Bronchial epithelial cell (primary cell): ENCODE measurements at regions not wholly inside any gene's neighbourhood (a gene's known extent, or its start where the extent isn't known, plus 50 kb on each side); places are given as distances from the start of the nearest gene placed in this dataset.

Experiments
- DNase-seq: peaks from one replicate; pipeline ENCODE4 v3.0.0-alpha.2; 2010; ENCODE audit warnings: low read depth
- FAIRE-seq: peaks from 2 replicates; lab custom pipeline; 2011; peaks lifted over from hg19 to GRCh38; lab: Jason Lieb, UNC
- H3K27me3 ChIP-seq: 2 replicates; pipeline ENCODE4 v1.5.1; 2011; ENCODE audit warnings: low read length; ENCODE audit not compliant: control insufficient read depth, insufficient read depth
- H3K36me3 ChIP-seq: 2 replicates; pipeline ENCODE4 v1.5.1; 2011; ENCODE audit warnings: low read length; ENCODE audit not compliant: control insufficient read depth, insufficient read depth
- H3K4me3 ChIP-seq: 2 replicates; pipeline ENCODE4 v1.5.1; 2011; ENCODE audit warnings: mild to moderate bottlenecking, low read depth, low read length, control low read depth
- TF ChIP-seq, protein P1 (sequence below): IDR thresholded peaks from 2 replicates; pipeline ENCODE4 v1.5.1; 2011; ENCODE audit warnings: mild to moderate bottlenecking, moderate library complexity, low read length, control low read depth, inconsistent platforms; ENCODE audit not compliant: insufficient read depth, severe bottlenecking

DNA sequence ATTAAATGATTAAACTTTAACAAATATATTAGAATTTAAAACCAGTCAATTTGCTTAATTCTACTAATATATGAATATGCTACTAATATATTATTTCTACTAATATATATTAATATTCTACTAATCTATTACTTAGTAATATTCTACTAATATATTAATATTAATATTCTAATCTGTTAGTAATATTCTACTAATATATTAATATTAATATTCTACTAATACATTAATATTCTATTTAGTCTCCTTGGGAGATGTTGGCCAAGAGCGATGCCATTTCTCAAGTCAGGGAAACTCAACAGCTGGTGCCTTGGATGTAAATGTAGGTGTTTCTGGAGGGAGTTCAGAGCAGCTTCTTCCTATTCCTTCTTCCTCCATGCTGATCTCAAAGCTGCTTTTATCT lies 259.2 kb upstream of the TMTC4 start:
- Histone ChIP-seq H3K27me3 (no peaks in the 10 kb centered on the region), H3K36me3 (no peaks in the 10 kb centered on the region), H3K4me3 (no peak overlapping the region)
- TF ChIP-seq, protein P1, sequence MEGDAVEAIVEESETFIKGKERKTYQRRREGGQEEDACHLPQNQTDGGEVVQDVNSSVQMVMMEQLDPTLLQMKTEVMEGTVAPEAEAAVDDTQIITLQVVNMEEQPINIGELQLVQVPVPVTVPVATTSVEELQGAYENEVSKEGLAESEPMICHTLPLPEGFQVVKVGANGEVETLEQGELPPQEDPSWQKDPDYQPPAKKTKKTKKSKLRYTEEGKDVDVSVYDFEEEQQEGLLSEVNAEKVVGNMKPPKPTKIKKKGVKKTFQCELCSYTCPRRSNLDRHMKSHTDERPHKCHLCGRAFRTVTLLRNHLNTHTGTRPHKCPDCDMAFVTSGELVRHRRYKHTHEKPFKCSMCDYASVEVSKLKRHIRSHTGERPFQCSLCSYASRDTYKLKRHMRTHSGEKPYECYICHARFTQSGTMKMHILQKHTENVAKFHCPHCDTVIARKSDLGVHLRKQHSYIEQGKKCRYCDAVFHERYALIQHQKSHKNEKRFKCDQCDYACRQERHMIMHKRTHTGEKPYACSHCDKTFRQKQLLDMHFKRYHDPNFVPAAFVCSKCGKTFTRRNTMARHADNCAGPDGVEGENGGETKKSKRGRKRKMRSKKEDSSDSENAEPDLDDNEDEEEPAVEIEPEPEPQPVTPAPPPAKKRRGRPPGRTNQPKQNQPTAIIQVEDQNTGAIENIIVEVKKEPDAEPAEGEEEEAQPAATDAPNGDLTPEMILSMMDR = no peak
- DNase-seq (no peak), FAIRE-seq (no peak)

DNA sequence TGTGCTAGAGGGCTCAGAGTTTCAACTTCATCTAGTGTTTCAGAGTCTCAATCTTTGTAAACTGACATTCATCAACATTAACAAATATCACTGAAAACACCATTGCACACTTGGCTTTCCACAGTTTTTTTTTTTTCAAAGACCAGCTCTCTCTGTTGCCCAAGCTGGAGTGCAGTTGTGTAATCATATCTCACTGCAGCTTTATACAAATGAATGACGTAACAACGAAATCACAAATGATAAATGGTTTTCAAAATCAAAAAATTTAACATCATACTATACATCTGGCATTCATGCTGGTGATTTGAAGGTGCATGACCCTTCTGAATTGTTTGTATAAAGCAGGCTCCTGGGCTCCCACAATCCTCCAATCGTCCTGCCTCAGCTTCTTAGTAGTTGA lies 248.0 kb upstream of the TMTC4 start:
- Histone ChIP-seq H3K27me3 (no peaks in the 10 kb centered on the region), H3K4me3 (no peak overlapping the region), H3K36me3 (no peaks in the 10 kb centered on the region)
- TF ChIP-seq, protein P1 = no peak
- DNase-seq = no peak
- FAIRE-seq = no peak

DNA sequence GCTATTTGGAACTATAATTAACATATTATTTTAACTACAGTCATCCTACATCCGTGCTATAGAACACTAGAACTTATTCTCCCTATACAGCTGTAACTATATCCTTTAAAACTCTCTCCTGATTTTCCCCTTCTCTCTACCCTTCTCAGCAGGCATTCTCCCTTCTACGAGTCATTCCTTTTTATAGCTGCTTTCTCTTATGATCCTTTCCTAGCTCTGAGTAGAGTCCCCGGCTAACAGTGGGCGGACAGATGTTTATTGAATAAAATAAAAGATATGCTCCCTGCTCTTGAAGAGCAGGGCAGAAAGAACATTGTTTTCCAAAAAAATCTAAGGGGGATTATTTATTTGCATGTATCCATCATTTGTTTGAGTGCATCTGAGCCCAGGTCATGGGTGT lies 246.5 kb upstream of the TMTC4 start:
- Histone ChIP-seq H3K27me3 (no peaks in the 10 kb centered on the region), H3K4me3 (no peak overlapping the region), H3K36me3 (no peaks in the 10 kb centered on the region)
- TF ChIP-seq, protein P1 = no peak
- DNase-seq (no peak), FAIRE-seq (no peak)

DNA sequence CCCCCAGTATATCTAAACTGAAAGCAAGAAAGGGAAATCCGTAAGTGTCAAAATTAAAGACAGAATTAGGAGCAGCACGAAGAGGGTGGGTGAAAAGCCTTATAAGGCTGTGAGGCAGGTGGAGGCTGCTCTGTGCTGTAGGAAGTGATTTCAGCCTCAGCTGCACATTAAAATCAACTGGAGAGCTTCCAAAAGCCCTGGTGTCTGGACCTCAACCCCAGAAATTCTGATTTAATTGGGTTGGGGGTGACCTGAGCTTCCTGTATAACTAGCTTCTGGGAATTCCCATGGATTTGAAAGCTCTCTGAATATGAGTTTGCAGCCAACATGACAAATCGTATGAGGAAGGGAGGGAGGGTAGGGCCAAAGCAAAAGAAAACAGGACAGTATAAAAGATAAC lies 242.4 kb upstream of the TMTC4 start:
- no peak overlapping the region for H3K4me3 ChIP-seq
- no peaks in the 10 kb centered on the region for H3K27me3 ChIP-seq
- FAIRE-seq (no peak), DNase-seq (no peak)
- no peaks in the 10 kb centered on the region for H3K36me3 ChIP-seq
- TF ChIP-seq, protein P1 = no peak

DNA sequence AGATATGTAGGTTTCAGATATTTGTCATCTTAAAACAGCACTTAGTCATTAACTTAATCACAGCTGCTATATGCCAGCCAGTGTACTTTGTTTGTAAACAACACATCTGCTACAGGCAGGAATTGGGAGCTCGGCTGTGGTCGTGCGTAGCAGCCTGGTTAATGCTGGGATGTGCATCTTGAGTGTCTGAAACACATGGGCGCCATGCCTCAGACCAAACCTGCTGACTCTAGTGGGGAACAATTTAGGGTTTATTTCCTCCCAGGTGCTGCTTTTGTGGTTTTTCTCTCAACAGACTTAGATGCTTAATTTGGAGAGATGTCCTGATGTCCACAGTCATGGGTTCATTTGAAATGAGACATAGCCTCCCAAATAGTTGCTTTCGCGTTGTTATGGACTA lies 238.5 kb upstream of the TMTC4 start:
- FAIRE-seq (no peak), DNase-seq (no peak)
- no peaks in the 10 kb centered on the region for H3K36me3 ChIP-seq
- H3K27me3 ChIP-seq = no peaks in the 10 kb centered on the region
- TF ChIP-seq, protein P1 = no peak
- H3K4me3 ChIP-seq = no peak overlapping the region

DNA sequence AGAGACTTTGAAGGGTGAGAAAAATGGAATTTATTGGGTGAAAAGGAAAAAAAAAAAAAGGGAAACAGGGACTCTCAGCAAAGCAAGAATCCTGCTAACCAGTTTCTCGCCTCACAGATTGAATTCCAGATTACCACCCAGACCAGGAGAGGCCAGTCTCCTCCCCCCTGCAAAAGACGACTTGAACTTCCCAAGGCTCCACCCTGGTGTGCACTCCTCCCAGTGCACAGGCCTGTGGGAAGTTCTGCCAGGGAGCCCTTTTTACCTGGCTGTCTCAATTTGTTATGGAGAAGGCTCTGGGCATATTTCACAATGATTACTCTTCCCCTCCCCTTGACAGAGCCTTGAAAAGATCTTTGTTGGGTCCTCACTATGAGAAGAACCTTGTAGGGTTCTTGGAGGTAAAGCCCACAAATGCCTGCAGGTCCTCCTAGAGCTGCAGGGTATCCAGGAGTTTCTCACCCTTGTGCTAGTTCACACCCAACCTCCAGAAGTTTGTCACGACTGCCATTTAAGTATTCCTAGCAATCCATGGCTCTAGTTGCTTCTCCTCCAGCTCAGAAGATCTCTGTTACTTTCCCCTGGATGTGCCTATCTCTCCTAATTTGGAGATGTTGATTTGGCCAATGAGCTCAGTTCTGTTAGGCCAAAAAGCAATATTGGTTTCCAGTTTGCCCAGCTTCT lies 229.8 kb upstream of the TMTC4 start:
- no peak for DNase-seq

More for the DNA sequence above, 229.8 kb upstream of the TMTC4 start:
- Histone ChIP-seq H3K27me3 (no peaks in the 10 kb centered on the region), H3K36me3 (no peaks in the 10 kb centered on the region), H3K4me3 (no peak overlapping the region)
- TF ChIP-seq, protein P1 = no peak
- no peak for FAIRE-seq
